GM12878 (cell line): ENCODE measurements at regions not wholly inside any gene's neighbourhood (a gene's known extent, or its start where the extent isn't known, plus 50 kb on each side); places are given as distances from the start of the nearest gene placed in this dataset.
"Not testable (repeated sequence)": the region's sequence is repeated elsewhere in the genome, so short reads cannot be mapped to it uniquely, and the experiment has no call there.

Experiments
- ATAC-seq: fragments of 200-7000 bp; cut with Tn5 transposase; 3 replicates; pipeline ENCODE4 v1.9.1; 2020; ENCODE audit warnings: mild to moderate bottlenecking, moderate library complexity
- BruUV-seq: library from RNA; stranded (reverse); fragments of 400-500 nt; replicated peaks from 2 replicates; lab custom pipeline; 2021; lab: Mats Ljungman, UMichigan
- CTCF ChIA-PET: fragments of 300-600 bp; sonication (Branson Sonifier 250); formaldehyde crosslinking; extraction: SDS; loops from one replicate; lab custom pipeline; 2021; ENCODE audit warnings: inconsistent platforms; lab: Yijun Ruan, JAX
- POLR2A ChIA-PET: fragments of 350-600 bp; formaldehyde crosslinking; extraction: SDS; loops from one replicate; lab custom pipeline; 2021; ENCODE audit warnings: inconsistent platforms; lab: Charles Lee
- RAD21 ChIA-PET: fragments of 300-600 bp; sonication (Branson Sonifier 250); formaldehyde crosslinking; loops from one replicate; lab custom pipeline; 2023; ENCODE audit warnings: antibody characterized with exemption; ENCODE audit not compliant: unreplicated experiment; lab: Charles Lee
- SMC1A ChIA-PET: fragments of 300-600 bp; sonication (Branson Sonifier 250); formaldehyde crosslinking; loops from one replicate; lab custom pipeline; 2023; ENCODE audit not compliant: unreplicated experiment, uncharacterized antibody; lab: Charles Lee
- DNase-seq: peaks from one replicate; pipeline ENCODE4 v3.0.0-alpha.2; 2011; ENCODE audit warnings: low read depth, low spot score
- FAIRE-seq: peaks from 3 replicates; lab custom pipeline; 2011; peaks lifted over from hg19 to GRCh38; lab: Jason Lieb, UNC
- H2AFZ ChIP-seq: 2 replicates; pipeline ENCODE4 v1.6.0; 2011; ENCODE audit warnings: low read depth, low read length, control low read depth; ENCODE audit not compliant: control insufficient read depth
- H3K27ac ChIP-seq: 2 replicates; pipeline ENCODE4 v1.5.1; 2011; ENCODE audit warnings: control low read depth; ENCODE audit not compliant: control insufficient read depth, insufficient read depth
- H3K27me3 ChIP-seq, 2 experiments: replicated peaks in 1 of 2; 2 replicates each; pipeline versions ENCODE4 v1.6.0 to v1.6.1; 2011; ENCODE audit warnings: low read length in 1 of 2; ENCODE audit not compliant: control insufficient read depth in 2 of 2, insufficient read depth in 2 of 2
- H3K36me3 ChIP-seq, 2 experiments: 2 replicates each; pipeline ENCODE4 v1.5.1; 2011; ENCODE audit warnings: low read length in 1 of 2; ENCODE audit not compliant: control insufficient read depth in 2 of 2, insufficient read depth in 2 of 2
- H3K4me1 ChIP-seq: 2 replicates; pipeline ENCODE4 v1.6.1; 2011; ENCODE audit warnings: mild to moderate bottlenecking, low read length, moderate library complexity, mixed read lengths; ENCODE audit not compliant: control insufficient read depth, insufficient read depth
- H3K4me2 ChIP-seq: 2 replicates; pipeline ENCODE4 v1.6.0; 2011; ENCODE audit warnings: control low read depth; ENCODE audit not compliant: control insufficient read depth, insufficient read depth
- H3K4me3 ChIP-seq: fragments of 200-600 bp; sonication (generic); 2 replicates; pipeline ENCODE4 v1.5.1; 2016
- H3K79me2 ChIP-seq: 2 replicates; pipeline ENCODE4 v1.6.0; 2011; ENCODE audit warnings: low read length; ENCODE audit not compliant: control insufficient read depth, insufficient read depth
- H3K9ac ChIP-seq: 2 replicates; pipeline ENCODE4 v1.8.0; 2011; ENCODE audit warnings: low read length, control low read depth, mixed read lengths; ENCODE audit not compliant: control insufficient read depth, insufficient read depth
- H3K9me3 ChIP-seq: replicated peaks from 3 replicates; pipeline ENCODE4 v1.5.1; 2011; ENCODE audit warnings: mild to moderate bottlenecking, low read length; ENCODE audit not compliant: control insufficient read depth, insufficient read depth
- H4K20me1 ChIP-seq: 2 replicates; pipeline ENCODE4 v1.6.0; 2011; ENCODE audit not compliant: control insufficient read depth, insufficient read depth
- GABPA ChIP-seq: IDR thresholded peaks from 2 replicates; pipeline ENCODE4 v1.6.1; 2014; ENCODE audit warnings: antibody characterized with exemption, low read depth, mild to moderate bottlenecking, inconsistent platforms
- MLLT1 ChIP-seq: fragments of 450-650 bp; IDR thresholded peaks from 2 replicates; pipeline ENCODE4 v1.6.1; 2016; ENCODE audit warnings: mild to moderate bottlenecking
- RUNX3 ChIP-seq: IDR thresholded peaks from 2 replicates; pipeline ENCODE4 v1.6.1; 2012; ENCODE audit warnings: low read length, inconsistent platforms
- TAF1 ChIP-seq: IDR thresholded peaks from 2 replicates; pipeline ENCODE4 v1.6.1; 2011; ENCODE audit warnings: mild to moderate bottlenecking, low read depth, low read length, borderline replicate concordance
- ZZZ3 ChIP-seq: IDR thresholded peaks from 2 replicates; pipeline ENCODE4 v1.6.1; 2011; ENCODE audit warnings: low read depth; ENCODE audit not compliant: control insufficient read depth, insufficient read length
- WGBS: methylation state at CpG from one replicate; pipeline ENCODE4 v1.1.6; 2016; ENCODE audit warnings: low lambda C conversion rate; ENCODE audit not compliant: insufficient replicate concordance, insufficient coverage; ENCODE audit errors: missing lambda C conversion rate; 5-methylcytosine and 5-hydroxymethylcytosine counted together
- in situ Hi-C: fragments of 300-500 bp; cut with MboI; formaldehyde crosslinking; loops from 9 replicates; pipeline ENCODE4 v1.14.3; 2018; ENCODE audit warnings: mixed read lengths
- intact Hi-C: fragments of 100-400 bp; cut with micrococcal nuclease; formaldehyde crosslinking; loops from one replicate; pipeline ENCODE4 v1.14.2; 2022; ENCODE audit not compliant: unreplicated experiment

DNA sequence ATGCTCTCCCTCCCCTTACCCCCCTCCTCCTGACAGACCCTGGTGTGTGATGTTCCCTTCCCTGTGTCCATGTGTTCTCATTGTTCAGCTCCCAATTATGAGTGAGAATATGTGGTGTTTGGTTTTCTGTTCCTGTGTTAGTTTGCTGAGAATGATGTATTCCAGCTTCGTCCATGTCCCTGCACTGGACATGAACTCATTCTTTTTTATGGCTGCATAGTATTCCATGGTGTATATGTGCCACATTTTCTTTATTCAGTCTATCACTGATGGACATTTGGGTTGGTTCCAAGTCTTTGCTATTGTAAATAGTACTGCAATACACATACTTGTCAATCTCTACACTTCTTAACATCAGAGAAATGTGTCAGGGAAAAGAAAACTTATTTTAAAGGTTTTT is 62.8 kb upstream of the COL25A1 start:
- H3K27ac ChIP-seq, FAIRE-seq, H3K79me2 ChIP-seq, H3K9me3 ChIP-seq, H3K4me2 ChIP-seq, CTCF ChIA-PET, intact Hi-C loops, H3K9ac ChIP-seq, in situ Hi-C loops, H3K4me1 ChIP-seq, H2AFZ ChIP-seq, H3K27me3 ChIP-seq, RAD21 ChIA-PET, H4K20me1 ChIP-seq, H3K4me3 ChIP-seq, SMC1A ChIA-PET, POLR2A ChIA-PET, BruUV-seq, H3K36me3 ChIP-seq, ATAC-seq, DNase-seq: not testable (repeated sequence)
- WGBS = 0% methylated on average over 1 of the region's 1 CpG

DNA sequence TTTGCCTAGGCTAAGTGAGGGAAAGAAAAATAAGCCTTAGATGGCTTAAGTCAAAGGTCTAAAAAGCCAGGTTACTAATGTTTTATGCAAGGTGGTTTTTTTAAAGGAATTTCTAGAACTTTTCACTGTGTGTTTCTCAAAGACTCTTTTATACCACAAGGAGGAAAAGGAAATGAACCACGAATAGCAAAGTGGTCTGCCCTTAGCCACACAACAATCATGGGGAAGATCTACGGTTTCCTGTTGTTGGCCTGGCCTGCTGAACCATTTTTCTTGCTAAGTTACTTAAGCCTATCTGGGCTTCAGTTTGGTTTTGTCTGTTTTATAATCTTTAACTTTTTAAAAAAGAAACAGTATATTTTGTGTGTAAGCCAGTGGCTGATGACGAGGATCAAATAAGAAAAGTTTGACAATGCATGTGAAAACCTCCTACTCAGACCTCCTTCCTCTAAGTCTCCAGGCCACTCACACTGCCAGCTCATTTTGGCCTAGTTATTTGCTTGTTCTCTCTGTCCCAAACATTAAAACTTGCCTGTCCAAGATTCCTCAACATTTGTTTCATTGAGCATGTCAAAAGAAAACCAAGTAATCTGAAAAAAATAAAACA is 56.7 kb upstream of the COL25A1 start:
- H2AFZ ChIP-seq = no peak overlapping the region
- H3K36me3 ChIP-seq = no peaks in the 10 kb centered on the region
- no peak overlapping the region for H3K27ac ChIP-seq
- no peaks in the 10 kb centered on the region for H3K4me1 ChIP-seq
- DNase-seq (peak; percentile 19), ATAC-seq (peak; percentile 57; the same call in 2 of the 3 replicates), FAIRE-seq (no peak)
- H3K79me2 ChIP-seq = no peaks in the 10 kb centered on the region
- no peak for TF ChIP-seq ZZZ3
- no peak for TF ChIP-seq GABPA
- no peak for TF ChIP-seq MLLT1
- no peak for TF ChIP-seq TAF1
- peak; percentile 79 for TF ChIP-seq RUNX3
- no peak overlapping the region for H3K9ac ChIP-seq
- intact Hi-C loops = no loop called here
- in situ Hi-C loops = no loop called here
- H4K20me1 ChIP-seq = no peaks in the 10 kb centered on the region
- ChIA-PET CTCF (no interaction called here), RAD21 (no interaction called here), SMC1A (interaction anchor here (1.1 kb wide), 1 partner anchor 11 kb away, joined by 3 read pairs; no protein-coding TSS in a partner anchor), POLR2A (no interaction called here)
- no TSS peak for BruUV-seq
- no peaks in the 10 kb centered on the region for H3K9me3 ChIP-seq
- WGBS = 11% methylated on average over 3 of the region's 3 CpGs
- H3K4me3 ChIP-seq = no peak overlapping the region
- H3K4me2 ChIP-seq = no peak overlapping the region
- no peaks in the 10 kb centered on the region for H3K27me3 ChIP-seq
